Naive thymus-derived CD8-positive, alpha-beta T cell (primary cell): ENCODE measurements at regions not wholly inside any gene's neighbourhood (a gene's known extent, or its start where the extent isn't known, plus 50 kb on each side); places are given as distances from the start of the nearest gene placed in this dataset.

Source experiments
- ATAC-seq, 2 donors: fragments of 150-1000 bp; cut with Tn5 transposase in 1 of 2; sonication (Bioruptor Pico), chemical (Tn5 transposase) in 1 of 2; 1 replicate in 1 of 2; 2 replicates in 1 of 2; pipeline ENCODE4 v1.10.0; 2021; ENCODE audit warnings: mild to moderate bottlenecking in 2 of 2, moderate library complexity in 2 of 2
- POLR2A ChIA-PET: fragments of 350-600 bp; sonication (Branson Sonifier 250); formaldehyde crosslinking; loops from one replicate; lab custom pipeline; 2021; ENCODE audit warnings: antibody characterized with exemption; lab: Charles Lee
- DNase-seq, 10 donors: peaks; one replicate each; pipeline versions ENCODE4 v3.0.0 to v3.0.0-alpha.2; 2020 to 2022
- H3K27ac Mint-ChIP-seq, 10 donors: one replicate each; pipeline ENCODE4 v1.8.0; 2020 to 2022; ENCODE audit warnings: mild to moderate bottlenecking in 10 of 10, mixed read lengths in 10 of 10, moderate library complexity in 4 of 10, inconsistent platforms in 1 of 10
- H3K27me3 Mint-ChIP-seq, 5 donors: one replicate each; pipeline ENCODE4 v1.8.0; 2021 to 2022; ENCODE audit warnings: mixed read lengths in 5 of 5
- H3K36me3 Mint-ChIP-seq, 3 donors: one replicate each; pipeline ENCODE4 v1.8.0; 2020 to 2022; ENCODE audit warnings: mixed read lengths in 3 of 3, mild to moderate bottlenecking in 2 of 3, inconsistent platforms in 1 of 3
- H3K4me1 Mint-ChIP-seq, 4 donors: one replicate each; pipeline ENCODE4 v1.8.0; 2021 to 2022; ENCODE audit warnings: mixed read lengths in 4 of 4
- H3K4me3 Mint-ChIP-seq, 10 donors: one replicate each; pipeline ENCODE4 v1.8.0; 2020 to 2022; ENCODE audit warnings: mild to moderate bottlenecking in 10 of 10, mixed read lengths in 10 of 10, moderate library complexity in 6 of 10, inconsistent platforms in 1 of 10
- H3K9me3 Mint-ChIP-seq, 9 donors: one replicate each; pipeline ENCODE4 v1.8.0; 2020 to 2022; ENCODE audit warnings: mixed read lengths in 9 of 9, mild to moderate bottlenecking in 3 of 9, inconsistent platforms in 1 of 9, moderate library complexity in 1 of 9

DNA sequence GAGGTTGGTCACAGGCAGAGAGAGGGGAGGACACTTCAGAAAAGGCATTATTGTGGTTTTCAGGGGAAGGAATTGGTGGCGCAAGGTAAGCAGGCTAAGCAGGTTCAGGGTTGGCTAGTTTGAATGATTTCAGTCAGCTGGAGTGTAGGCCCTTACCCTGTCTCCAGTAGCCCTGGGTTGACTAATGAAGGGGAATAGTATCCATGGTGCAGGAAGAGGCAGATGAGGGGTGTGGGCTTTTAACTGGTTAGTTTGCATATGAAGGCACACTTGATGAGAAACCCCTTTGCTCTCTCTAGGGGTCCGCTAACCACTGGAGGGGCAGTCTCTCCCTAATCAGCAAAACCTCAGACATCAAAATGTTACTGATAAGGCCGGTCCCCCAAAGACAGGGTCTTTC, 249.7 kb downstream of the AASDHPPT start:
- no peak for DNase-seq
- POLR2A ChIA-PET: no interaction called here
- no peak overlapping the region for H3K4me3 Mint-ChIP-seq
- H3K36me3 Mint-ChIP-seq: no peaks in the 10 kb centered on the region
- H3K4me1 Mint-ChIP-seq: no peaks in the 10 kb centered on the region
- peaks cover 0 to 10% (median 0%) of the 10 kb centered on the region in 5 donors for H3K27me3 Mint-ChIP-seq
- ATAC-seq: no peak
- H3K9me3 Mint-ChIP-seq: peaks cover 0 to 29% (median 2%) of the 10 kb centered on the region in 9 donors
- no peak overlapping the region for H3K27ac Mint-ChIP-seq

DNA sequence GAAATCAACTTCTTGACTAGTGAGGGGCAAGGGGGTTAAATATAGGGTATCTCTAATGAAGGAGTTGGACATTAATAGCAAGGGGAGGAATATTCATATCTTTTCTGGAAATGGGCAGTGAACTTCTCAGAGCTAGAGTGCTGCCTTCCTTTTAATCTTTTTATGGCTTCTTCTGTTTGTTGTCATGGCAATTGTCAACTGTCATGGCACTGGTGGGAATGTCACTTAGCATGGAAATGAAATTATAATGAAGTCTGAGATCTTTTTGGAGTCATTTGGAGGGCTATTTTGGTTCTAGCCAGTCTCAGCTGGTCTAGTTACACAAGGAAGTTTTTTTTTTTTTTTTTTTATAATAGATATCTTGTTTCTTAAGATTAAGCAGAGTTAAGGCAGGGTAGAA, 250.2 kb downstream of the AASDHPPT start:
- POLR2A ChIA-PET: no interaction called here
- Mint-ChIP-seq H3K4me3 (no peak overlapping the region), H3K36me3 (no peaks in the 10 kb centered on the region), H3K9me3 (peaks cover 0 to 29% (median 4%) of the 10 kb centered on the region in 9 donors), H3K4me1 (no peaks in the 10 kb centered on the region), H3K27me3 (peaks cover 0 to 10% (median 0%) of the 10 kb centered on the region in 5 donors), H3K27ac (no peak overlapping the region)
- no peak for ATAC-seq
- no peak for DNase-seq

DNA sequence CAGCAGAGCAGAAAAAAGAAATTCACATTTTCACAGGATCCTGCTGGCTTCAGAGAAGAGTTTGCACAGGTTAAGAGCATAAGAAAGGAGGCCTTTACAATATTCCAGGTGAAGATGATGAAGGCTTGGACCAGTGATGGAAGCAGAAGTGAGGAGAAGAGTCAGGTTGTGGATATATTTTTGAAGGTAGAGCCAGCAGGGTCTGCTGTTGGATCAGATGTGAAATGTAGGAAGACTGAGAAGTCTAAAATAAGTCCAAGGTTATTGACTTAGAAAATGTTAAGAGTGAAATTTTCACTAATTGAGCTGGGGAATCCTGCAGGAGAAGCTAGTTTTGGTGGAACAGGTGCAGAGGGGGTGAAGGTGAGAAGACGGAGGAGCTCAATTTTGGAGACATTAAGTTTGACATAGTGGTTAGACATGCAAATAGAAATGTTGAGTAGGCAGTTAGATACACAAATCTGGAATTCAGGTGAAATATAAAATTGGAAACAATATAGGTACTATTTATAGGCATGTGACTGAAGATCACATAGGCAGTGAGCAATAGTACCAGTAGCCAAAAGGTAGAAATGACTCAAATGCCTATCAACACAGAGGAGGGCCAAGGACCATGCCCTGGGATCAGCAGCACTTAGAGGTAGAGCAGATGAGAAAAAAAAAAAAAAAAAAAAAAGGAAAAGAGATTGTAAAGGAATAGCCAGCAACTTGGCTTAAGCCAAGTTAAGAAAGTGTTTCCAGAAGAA, 252.0 kb downstream of the AASDHPPT start:
- POLR2A ChIA-PET: no interaction called here
- H3K27me3 Mint-ChIP-seq: peaks cover 0 to 10% (median 0%) of the 10 kb centered on the region in 5 donors
- ATAC-seq (no peak), DNase-seq (no peak)
- H3K36me3 Mint-ChIP-seq: no peaks in the 10 kb centered on the region
- H3K9me3 Mint-ChIP-seq: peaks cover 0 to 29% (median 4%) of the 10 kb centered on the region in 9 donors
- H3K4me1 Mint-ChIP-seq: no peaks in the 10 kb centered on the region
- H3K27ac Mint-ChIP-seq: no peak overlapping the region
- H3K4me3 Mint-ChIP-seq: no peak overlapping the region

DNA sequence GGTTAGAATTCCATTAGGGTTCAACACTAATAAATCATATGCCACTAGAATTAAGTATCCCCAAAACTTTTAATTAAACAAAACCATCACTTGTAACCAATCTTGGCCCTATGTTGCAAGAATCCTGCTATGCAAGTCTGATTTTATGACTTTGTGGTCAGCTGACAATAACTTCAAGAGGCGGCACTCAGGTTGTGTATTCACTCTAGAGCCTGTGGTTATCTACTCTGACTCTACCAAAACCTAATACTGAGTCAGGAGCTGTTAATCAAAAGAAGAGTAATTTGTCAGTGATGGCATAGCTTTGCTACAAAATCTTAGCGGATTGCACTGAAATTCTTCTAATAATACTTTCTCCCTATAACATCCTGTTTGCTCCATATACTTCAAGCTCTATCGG, 253.7 kb downstream of the AASDHPPT start:
- Mint-ChIP-seq H3K36me3 (no peaks in the 10 kb centered on the region), H3K4me3 (no peak overlapping the region), H3K27ac (no peak overlapping the region), H3K27me3 (peaks cover 0 to 10% (median 0%) of the 10 kb centered on the region in 5 donors), H3K4me1 (no peaks in the 10 kb centered on the region), H3K9me3 (peaks cover 0 to 27% (median 2%) of the 10 kb centered on the region in 9 donors)
- POLR2A ChIA-PET: no interaction called here
- ATAC-seq (no peak), DNase-seq (no peak)

DNA sequence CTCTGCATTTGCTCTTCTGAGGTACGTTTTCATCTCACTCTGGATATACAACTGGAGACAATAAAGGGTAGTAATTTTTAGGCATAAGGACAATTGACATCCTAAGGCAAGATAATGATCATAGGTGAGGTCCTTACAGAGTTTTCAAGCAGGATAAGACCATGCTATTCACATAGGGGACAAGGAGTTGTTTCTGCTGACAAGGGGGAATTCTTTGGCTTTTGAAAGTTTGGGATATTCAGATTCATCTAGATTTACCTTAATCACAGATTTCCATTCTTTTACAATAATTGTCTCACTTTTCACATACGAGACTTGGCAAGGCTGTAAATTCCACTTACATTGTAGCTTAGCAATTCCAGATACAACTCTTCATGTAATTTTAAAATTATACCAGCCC, 256.2 kb downstream of the AASDHPPT start:
- H3K36me3 Mint-ChIP-seq: no peaks in the 10 kb centered on the region
- ATAC-seq: no peak
- no peak for DNase-seq
- peaks cover 0 to 16% (median 2%) of the 10 kb centered on the region in 9 donors for H3K9me3 Mint-ChIP-seq
- H3K27ac Mint-ChIP-seq: no peak overlapping the region
- H3K4me3 Mint-ChIP-seq: no peak overlapping the region
- POLR2A ChIA-PET: no interaction called here
- H3K27me3 Mint-ChIP-seq: peaks cover 0 to 6% (median 0%) of the 10 kb centered on the region in 5 donors
- no peaks in the 10 kb centered on the region for H3K4me1 Mint-ChIP-seq

GRCh38 chr11:106344394-106344793, 266.9 kb downstream of the AASDHPPT start:
- H3K4me3 Mint-ChIP-seq: no peak overlapping the region
- no peaks in the 10 kb centered on the region for H3K4me1 Mint-ChIP-seq
- peaks cover 0 to 18% (median 0%) of the 10 kb centered on the region in 9 donors for H3K9me3 Mint-ChIP-seq
- H3K27ac Mint-ChIP-seq: no peak overlapping the region
- POLR2A ChIA-PET: no interaction called here
- DNase-seq (no peak), ATAC-seq (no peak)
- H3K36me3 Mint-ChIP-seq: peaks cover 0 to 4% (median 0%) of the 10 kb centered on the region in 3 donors
- peaks cover 0 to 4% (median 0%) of the 10 kb centered on the region in 5 donors for H3K27me3 Mint-ChIP-seq

GRCh38 chr11:106344966-106345365, 267.5 kb downstream of the AASDHPPT start:
- Mint-ChIP-seq H3K36me3 (peaks cover 0 to 4% (median 0%) of the 10 kb centered on the region in 3 donors), H3K4me3 (no peak overlapping the region), H3K9me3 (peaks cover 0 to 24% (median 0%) of the 10 kb centered on the region in 9 donors), H3K27ac (no peak overlapping the region), H3K4me1 (no peaks in the 10 kb centered on the region), H3K27me3 (peaks cover 0 to 4% (median 0%) of the 10 kb centered on the region in 5 donors)
- DNase-seq (no peak), ATAC-seq (no peak)
- POLR2A ChIA-PET: no interaction called here

- ATAC-seq (no peak), DNase-seq (no peak)
- Mint-ChIP-seq H3K27me3 (no peaks in the 10 kb centered on the region), H3K36me3 (no peaks in the 10 kb centered on the region), H3K4me3 (no peak overlapping the region), H3K4me1 (no peaks in the 10 kb centered on the region), H3K9me3 (peaks cover 0 to 21% (median 2%) of the 10 kb centered on the region in 9 donors), H3K27ac (no peak overlapping the region)
- POLR2A ChIA-PET: no interaction called here
Measured at GRCh38 chr11:106353031-106353430, 275.6 kb downstream of the AASDHPPT start.

DNA sequence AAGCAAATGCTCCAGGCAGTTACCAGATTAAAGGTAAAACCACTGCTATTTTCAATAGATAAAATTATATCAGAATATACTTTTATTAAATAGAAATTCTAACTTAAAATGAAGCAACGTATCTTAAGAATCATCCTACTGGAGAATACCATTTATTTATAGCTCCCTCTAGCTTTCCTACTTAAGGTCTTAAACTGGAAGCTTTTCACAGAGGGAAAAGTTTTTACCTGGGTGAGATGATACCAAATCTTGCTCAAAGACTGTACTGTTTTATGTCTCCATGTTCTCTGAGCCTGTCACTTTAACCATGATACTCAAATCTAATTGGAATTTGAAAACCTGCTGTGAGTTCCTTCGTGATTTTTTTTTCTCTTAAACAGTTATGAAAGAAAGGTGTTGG, 291.8 kb downstream of the AASDHPPT start:
- no peak overlapping the region for H3K27ac Mint-ChIP-seq
- H3K4me3 Mint-ChIP-seq: no peak overlapping the region
- no peak for DNase-seq
- H3K9me3 Mint-ChIP-seq: peaks cover 0 to 3% (median 0%) of the 10 kb centered on the region in 9 donors
- H3K27me3 Mint-ChIP-seq: no peaks in the 10 kb centered on the region
- POLR2A ChIA-PET: no interaction called here
- H3K4me1 Mint-ChIP-seq: no peaks in the 10 kb centered on the region
- no peak for ATAC-seq
- no peaks in the 10 kb centered on the region for H3K36me3 Mint-ChIP-seq

DNA sequence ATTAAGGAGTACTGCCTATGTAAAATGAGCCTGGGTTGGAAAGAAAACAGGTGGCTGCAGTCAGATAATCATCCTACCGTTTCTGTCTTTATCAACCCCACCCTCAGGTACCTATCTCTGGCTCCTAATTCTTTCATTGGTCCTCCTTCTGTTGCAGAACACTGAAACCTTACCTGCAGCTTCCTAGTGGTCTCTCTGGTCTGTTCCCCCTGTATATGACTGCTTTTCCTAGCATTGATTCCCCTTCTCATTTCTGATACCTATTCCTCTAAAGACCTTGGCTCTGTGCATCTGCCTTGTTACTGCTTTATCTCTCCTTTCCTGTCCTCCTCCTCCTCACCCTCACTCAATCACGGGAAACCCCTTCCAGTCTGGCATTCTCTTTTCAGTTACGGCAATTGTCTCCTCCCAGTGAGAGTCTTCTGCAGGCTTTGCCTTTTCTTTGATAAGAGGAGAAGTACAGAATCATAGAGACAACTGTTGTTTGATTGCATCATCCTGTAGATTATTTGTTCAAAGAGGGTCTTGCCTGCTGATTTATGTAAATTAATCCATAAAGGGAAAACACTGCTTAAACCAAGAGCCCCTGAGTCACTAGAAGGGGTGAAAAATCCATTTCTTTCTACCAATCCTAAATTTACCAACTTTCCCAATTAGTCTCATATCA, 301.2 kb downstream of the AASDHPPT start:
- H3K4me3 Mint-ChIP-seq: no peak overlapping the region
- H3K36me3 Mint-ChIP-seq: no peaks in the 10 kb centered on the region
- H3K27me3 Mint-ChIP-seq: no peaks in the 10 kb centered on the region
- H3K4me1 Mint-ChIP-seq: no peaks in the 10 kb centered on the region
- POLR2A ChIA-PET: no interaction called here
- DNase-seq: no peak
- H3K27ac Mint-ChIP-seq: no peak overlapping the region
- peaks cover 0 to 7% (median 0%) of the 10 kb centered on the region in 9 donors for H3K9me3 Mint-ChIP-seq
- no peak for ATAC-seq

DNA sequence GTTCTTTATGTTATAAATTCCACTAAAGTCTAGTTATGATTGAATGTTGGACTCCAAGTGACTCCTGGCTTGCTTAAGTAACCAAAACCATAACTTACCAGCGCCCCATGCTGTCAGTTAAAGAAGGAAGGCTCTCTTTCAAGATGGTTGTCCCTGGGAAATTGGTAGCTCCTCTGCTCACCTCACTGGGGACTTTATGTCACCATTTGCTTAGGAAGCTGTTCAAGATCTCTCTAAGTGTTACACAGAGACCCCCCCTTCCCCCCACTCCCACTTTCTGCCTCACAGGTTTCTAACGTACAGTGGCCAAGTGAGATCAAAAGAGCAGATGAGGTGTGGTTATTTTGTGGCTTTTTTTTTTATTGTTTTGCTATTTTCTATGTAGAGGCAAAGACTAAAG, 301.8 kb downstream of the AASDHPPT start:
- no peaks in the 10 kb centered on the region for H3K36me3 Mint-ChIP-seq
- ATAC-seq (no peak), DNase-seq (no peak)
- H3K4me3 Mint-ChIP-seq: no peak overlapping the region
- no peak overlapping the region for H3K27ac Mint-ChIP-seq
- H3K9me3 Mint-ChIP-seq: peaks cover 0 to 10% (median 1%) of the 10 kb centered on the region in 9 donors
- POLR2A ChIA-PET: no interaction called here
- H3K27me3 Mint-ChIP-seq: no peaks in the 10 kb centered on the region
- H3K4me1 Mint-ChIP-seq: no peaks in the 10 kb centered on the region

DNA sequence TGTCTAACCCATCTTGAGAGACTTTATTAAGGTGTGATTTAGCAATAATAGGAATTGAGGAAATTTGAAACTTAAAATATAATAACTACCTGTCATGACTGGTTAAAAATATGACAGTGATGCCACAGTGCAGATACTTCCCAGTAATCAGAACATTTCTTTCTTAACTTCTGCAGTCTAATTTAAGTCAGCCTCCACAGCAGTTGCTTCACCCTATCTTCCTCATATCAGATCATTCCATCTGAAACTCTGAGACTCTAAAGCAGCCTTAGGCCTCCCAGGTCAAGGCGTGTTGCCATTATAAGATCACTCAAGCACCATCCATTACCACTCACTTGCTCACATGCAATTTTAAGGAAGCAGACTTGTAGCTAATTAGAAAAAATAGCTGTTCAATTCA, 302.2 kb downstream of the AASDHPPT start:
- Mint-ChIP-seq H3K27me3 (no peaks in the 10 kb centered on the region), H3K4me1 (no peaks in the 10 kb centered on the region), H3K36me3 (no peaks in the 10 kb centered on the region), H3K9me3 (peaks cover 0 to 9% (median 1%) of the 10 kb centered on the region in 9 donors), H3K27ac (no peak overlapping the region), H3K4me3 (no peak overlapping the region)
- POLR2A ChIA-PET: no interaction called here
- ATAC-seq (no peak), DNase-seq (no peak)

DNA sequence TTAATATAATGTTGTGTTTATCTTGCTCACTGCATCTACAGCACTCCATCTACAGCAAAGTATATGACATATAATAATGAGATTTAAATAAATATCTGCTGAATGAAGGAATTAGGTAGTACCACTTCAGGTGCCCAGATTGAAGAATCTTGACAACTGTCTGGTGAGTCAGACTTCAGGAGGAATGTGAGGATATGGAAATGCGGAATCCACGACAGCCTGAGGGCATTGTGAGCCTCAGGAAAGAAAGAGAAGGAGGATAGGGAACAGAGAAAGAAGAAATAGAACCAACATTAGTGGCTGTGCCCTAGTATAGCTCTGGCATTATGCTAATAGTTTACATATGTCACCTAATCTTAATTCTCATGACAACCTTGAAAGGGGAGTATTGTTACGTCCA, 304.4 kb downstream of the AASDHPPT start:
- Mint-ChIP-seq H3K27me3 (no peaks in the 10 kb centered on the region), H3K36me3 (peaks cover 0 to 5% (median 0%) of the 10 kb centered on the region in 3 donors), H3K27ac (no peak overlapping the region), H3K9me3 (peaks cover 0 to 16% (median 3%) of the 10 kb centered on the region in 9 donors), H3K4me3 (no peak overlapping the region), H3K4me1 (no peaks in the 10 kb centered on the region)
- no peak for DNase-seq
- ATAC-seq: no peak
- POLR2A ChIA-PET: no interaction called here
